Activated naive CD8-positive, alpha-beta T cell treated with anti-CD3 and anti-CD28 coated beads for 36 hours (primary cell): ENCODE measurements at regions not wholly inside any gene's neighbourhood (a gene's known extent, or its start where the extent isn't known, plus 50 kb on each side); places are given as distances from the start of the nearest gene placed in this dataset.
A peak's percentile ranks its signal among the peaks of the same experiment; 100 is the strongest.

Experiments
- DNase-seq: peaks from one replicate; pipeline ENCODE4 v3.0.0; 2021
- H3K27ac Mint-ChIP-seq: one replicate; pipeline ENCODE4 v1.8.0; 2022; ENCODE audit warnings: mild to moderate bottlenecking, moderate library complexity, mixed read lengths
- H3K27me3 Mint-ChIP-seq: one replicate; pipeline ENCODE4 v1.8.0; 2022; ENCODE audit warnings: mild to moderate bottlenecking, mixed read lengths
- H3K36me3 Mint-ChIP-seq: one replicate; pipeline ENCODE4 v1.8.0; 2021; ENCODE audit warnings: mild to moderate bottlenecking, mixed read lengths
- H3K4me1 Mint-ChIP-seq: one replicate; pipeline ENCODE4 v1.8.0; 2021; ENCODE audit warnings: mixed read lengths
- H3K4me3 Mint-ChIP-seq: one replicate; pipeline ENCODE4 v1.8.0; 2022; ENCODE audit warnings: mild to moderate bottlenecking, moderate library complexity, mixed read lengths
- H3K9me3 Mint-ChIP-seq: one replicate; pipeline ENCODE4 v1.8.0; 2022; ENCODE audit warnings: mixed read lengths

DNA sequence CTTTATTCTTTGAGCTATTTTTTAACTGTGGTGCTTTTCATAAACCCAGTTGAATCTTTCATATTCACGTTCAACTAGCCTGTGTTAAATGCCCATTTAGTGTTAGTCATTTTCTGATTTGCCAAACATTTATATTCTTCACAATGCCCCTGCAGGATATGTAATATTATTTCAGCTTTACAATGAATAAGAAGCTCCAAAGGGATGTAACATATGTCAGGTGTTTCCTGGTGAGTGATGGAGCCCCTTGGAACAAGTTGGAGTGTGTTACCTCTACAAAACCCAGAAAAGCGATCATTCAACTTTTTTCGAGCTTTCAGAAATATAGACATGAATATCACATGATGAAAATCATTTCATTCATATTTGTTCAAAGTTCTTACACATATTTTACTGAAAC is 471.0 kb upstream of the CDH2 start:
- Mint-ChIP-seq H3K27me3 (no peaks in the 10 kb centered on the region), H3K4me3 (no peak overlapping the region), H3K9me3 (peaks cover 12% of the 10 kb centered on the region), H3K4me1 (no peaks in the 10 kb centered on the region), H3K36me3 (no peaks in the 10 kb centered on the region), H3K27ac (no peak overlapping the region)
- no peak for DNase-seq

DNA sequence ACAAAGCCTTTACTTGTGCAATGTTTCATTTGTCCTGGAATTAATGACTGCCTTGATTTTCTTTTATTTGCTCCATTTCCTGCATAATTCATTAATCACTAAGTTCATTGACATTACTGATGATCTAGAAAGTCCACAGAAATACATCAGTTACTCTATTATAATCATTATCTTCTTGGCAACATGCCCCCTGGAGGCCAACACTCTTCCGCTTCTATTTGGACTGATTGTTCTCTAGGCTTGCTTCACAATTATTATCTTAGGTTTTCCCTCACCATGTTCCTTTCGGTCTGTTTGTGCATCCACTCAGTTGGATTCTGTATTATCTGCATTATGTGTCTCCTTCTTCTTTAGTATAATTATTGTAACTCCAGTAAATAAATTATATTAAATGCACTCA is 461.0 kb upstream of the CDH2 start:
- no peaks in the 10 kb centered on the region for H3K36me3 Mint-ChIP-seq
- peaks cover 17% of the 10 kb centered on the region for H3K9me3 Mint-ChIP-seq
- DNase-seq: no peak
- no peak overlapping the region for H3K27ac Mint-ChIP-seq
- no peak overlapping the region for H3K4me3 Mint-ChIP-seq
- no peaks in the 10 kb centered on the region for H3K27me3 Mint-ChIP-seq
- H3K4me1 Mint-ChIP-seq: no peaks in the 10 kb centered on the region

DNA sequence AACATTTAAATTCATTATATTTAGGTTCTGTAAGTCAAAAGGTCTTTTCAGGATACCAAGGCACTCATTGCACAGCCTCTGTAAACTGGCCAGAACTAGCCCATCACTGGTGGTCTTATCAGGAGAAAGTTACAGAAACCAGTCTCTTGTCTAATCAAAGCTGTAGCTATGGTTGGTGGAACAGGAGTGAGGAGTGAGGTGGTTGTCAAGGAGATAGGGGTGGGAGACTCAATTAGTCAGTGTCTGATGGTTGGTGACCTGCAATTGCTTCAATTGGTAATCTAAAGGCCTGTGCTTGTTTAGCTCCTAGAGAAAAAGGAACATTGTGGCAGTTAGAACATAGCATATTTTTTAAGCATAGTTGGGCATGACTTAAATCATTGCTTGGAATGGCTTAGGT is 458.6 kb upstream of the CDH2 start:
- no peaks in the 10 kb centered on the region for H3K36me3 Mint-ChIP-seq
- no peaks in the 10 kb centered on the region for H3K27me3 Mint-ChIP-seq
- no peak overlapping the region for H3K27ac Mint-ChIP-seq
- H3K9me3 Mint-ChIP-seq: peaks cover 22% of the 10 kb centered on the region
- no peaks in the 10 kb centered on the region for H3K4me1 Mint-ChIP-seq
- H3K4me3 Mint-ChIP-seq: no peak overlapping the region
- no peak for DNase-seq

DNA sequence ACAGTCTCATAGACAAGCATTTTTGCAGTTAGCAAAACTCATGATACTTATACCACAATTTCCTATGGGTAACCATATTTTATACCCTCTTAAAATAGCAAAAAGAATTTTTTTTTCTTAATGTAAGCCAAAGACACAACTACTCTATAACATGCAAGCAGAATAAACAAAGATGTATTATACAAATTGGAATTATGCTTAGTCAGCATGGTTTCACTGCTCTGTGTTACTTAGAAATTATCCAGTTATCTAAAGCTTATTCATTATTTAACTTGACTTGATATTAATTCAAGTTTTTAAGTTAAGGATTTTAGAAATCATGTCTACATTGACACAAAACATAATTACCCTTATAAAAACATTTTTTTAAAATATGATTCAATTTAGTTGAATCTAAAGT is 449.8 kb upstream of the CDH2 start:
- H3K36me3 Mint-ChIP-seq: no peaks in the 10 kb centered on the region
- no peaks in the 10 kb centered on the region for H3K27me3 Mint-ChIP-seq
- no peaks in the 10 kb centered on the region for H3K4me1 Mint-ChIP-seq
- no peak overlapping the region for H3K27ac Mint-ChIP-seq
- DNase-seq: no peak
- H3K4me3 Mint-ChIP-seq: no peak overlapping the region
- peaks cover under 1% of the 10 kb centered on the region for H3K9me3 Mint-ChIP-seq

DNA sequence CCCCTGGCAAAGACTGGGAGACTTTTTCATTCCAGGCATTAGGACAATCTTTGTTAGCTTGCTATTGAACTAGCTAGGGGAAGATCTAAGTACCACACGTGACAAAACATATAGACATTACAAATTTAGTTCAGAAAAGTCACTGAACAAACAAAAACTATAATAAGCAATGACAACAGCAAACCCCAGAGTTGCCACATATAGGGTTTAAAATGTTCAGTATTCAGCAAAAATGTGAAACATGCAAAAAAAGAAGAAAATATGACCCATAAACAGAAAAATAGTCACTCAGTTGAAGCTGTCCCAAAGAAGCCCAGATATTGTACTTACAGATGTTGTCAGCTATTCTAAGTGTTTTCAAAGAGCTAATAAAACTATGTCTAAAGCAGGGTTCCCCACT is 431.1 kb upstream of the CDH2 start:
- Mint-ChIP-seq H3K4me3 (no peak overlapping the region), H3K27me3 (no peaks in the 10 kb centered on the region), H3K27ac (no peak overlapping the region), H3K9me3 (peaks cover 1% of the 10 kb centered on the region), H3K4me1 (no peaks in the 10 kb centered on the region), H3K36me3 (no peaks in the 10 kb centered on the region)
- no peak for DNase-seq

DNA sequence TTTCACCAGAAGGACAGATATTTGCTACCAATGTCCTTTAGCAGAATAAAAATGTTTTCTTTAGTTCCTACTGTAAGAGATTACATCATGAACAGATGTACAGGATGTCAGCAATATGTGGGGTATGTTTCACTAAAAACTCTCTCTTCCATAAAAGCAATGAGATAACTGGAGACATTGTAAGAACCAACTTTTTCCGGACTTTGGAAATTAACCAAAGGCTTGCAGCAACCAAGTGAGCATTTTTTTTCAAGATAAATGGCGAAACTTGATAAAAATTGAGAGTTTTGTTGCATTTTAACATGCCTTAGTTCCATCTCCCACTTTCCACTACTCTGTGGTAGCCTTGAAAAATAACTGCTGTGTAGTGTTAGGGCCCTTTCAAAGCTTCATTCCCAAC is 429.8 kb upstream of the CDH2 start:
- Mint-ChIP-seq H3K36me3 (no peaks in the 10 kb centered on the region), H3K27me3 (no peaks in the 10 kb centered on the region), H3K27ac (no peak overlapping the region), H3K4me1 (no peaks in the 10 kb centered on the region), H3K9me3 (peaks cover 1% of the 10 kb centered on the region), H3K4me3 (no peak overlapping the region)
- DNase-seq: no peak

DNA sequence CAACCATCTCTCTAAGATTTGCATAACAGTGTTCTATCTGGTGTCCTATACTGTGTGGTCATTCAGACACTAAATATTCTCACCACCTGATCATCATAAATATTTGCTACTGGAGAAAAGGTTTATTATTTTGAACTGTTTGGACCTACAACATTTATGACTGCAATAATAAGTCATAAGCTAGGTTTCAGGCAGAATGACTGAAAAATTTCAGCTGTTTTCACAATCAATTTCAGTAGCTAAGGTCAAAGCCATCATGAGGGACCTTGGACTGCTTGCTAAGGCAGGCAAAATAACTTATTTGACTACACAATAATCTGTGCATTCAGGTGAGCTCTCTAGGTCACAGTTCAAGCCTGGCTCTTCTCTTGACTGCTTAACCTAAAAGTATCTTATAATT is 425.5 kb upstream of the CDH2 start:
- no peaks in the 10 kb centered on the region for H3K36me3 Mint-ChIP-seq
- H3K9me3 Mint-ChIP-seq: peaks cover 9% of the 10 kb centered on the region
- H3K27me3 Mint-ChIP-seq: no peaks in the 10 kb centered on the region
- H3K27ac Mint-ChIP-seq: no peak overlapping the region
- H3K4me1 Mint-ChIP-seq: no peaks in the 10 kb centered on the region
- no peak overlapping the region for H3K4me3 Mint-ChIP-seq
- no peak for DNase-seq

DNA sequence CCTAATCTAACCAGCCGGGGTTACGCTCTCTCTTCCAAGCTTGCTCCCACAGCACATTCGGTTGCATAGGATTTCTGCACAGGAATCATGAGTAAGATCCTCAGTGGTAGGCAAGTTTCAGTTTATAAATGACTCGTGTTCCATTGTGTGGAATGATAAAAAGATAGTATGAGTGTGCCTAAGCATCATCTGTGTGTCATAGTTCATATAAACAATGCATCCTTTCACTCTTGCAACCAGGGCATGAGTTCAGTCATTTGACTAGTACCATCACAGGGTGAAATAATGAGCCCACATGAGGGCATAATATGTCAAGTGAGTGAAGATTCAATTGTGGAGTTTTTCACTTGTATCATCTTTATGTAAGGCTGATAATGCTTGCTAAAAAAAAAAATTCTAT is 417.1 kb upstream of the CDH2 start:
- H3K27me3 Mint-ChIP-seq: no peaks in the 10 kb centered on the region

DNA sequence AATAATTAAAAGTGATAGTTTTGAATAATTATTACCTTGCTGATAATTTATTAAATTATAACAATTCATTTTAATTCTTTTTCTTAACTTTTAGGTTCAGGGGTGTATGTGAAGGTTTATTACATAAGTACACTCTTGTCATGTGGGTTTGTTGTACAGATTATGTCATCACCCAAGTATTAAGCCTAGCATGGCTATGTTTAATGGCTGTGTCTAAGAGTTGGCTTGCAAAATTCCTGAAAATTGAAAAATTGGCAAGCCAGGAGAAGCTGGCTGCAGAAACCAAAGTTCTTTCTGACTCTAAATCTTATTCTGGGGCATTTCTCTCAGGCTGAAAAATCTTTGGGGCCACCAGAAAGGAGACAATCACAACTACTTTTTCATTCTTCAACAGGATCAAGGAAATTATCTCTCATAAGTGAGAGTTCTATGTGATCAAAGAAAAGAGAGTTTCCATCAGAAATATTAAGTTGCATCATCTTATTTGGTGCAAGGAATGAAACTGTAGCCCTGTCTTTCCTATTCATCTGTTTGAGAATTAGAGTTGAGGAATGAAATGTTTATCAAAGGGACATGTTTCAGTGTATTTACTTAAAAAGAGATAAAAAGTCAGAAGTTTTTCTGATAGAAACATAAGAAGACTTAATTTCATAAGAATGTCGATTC is 412.1 kb upstream of the CDH2 start:
- H3K27me3 Mint-ChIP-seq: no peaks in the 10 kb centered on the region

More for the DNA sequence above, 417.1 kb upstream of the CDH2 start:
- H3K4me3 Mint-ChIP-seq: no peak overlapping the region
- H3K9me3 Mint-ChIP-seq: peaks cover 6% of the 10 kb centered on the region
- H3K4me1 Mint-ChIP-seq: no peaks in the 10 kb centered on the region
- H3K36me3 Mint-ChIP-seq: no peaks in the 10 kb centered on the region
- no peak for DNase-seq
- H3K27ac Mint-ChIP-seq: peak overlapping the region; percentile 40

DNA sequence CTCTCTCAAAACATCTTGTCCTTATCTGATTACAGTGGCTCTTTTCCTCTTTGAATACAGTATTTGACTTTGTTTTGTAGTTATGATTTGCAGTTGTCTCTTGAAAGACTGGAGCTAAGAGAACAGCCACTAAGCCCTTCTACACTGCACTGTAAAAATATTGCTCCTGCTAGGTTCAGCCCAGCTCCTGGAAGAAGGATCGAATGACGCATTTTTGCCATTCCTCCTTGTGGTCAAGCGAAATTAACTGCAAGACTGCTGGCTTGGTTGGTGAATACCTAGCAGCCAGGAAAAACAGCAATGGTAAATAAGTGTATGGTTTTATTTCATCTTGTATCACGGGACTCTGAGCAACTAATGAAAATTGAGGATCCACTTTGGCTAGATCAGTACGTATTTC is 407.8 kb upstream of the CDH2 start:
- no peaks in the 10 kb centered on the region for H3K27me3 Mint-ChIP-seq
- H3K4me1 Mint-ChIP-seq: no peaks in the 10 kb centered on the region
- H3K4me3 Mint-ChIP-seq: no peak overlapping the region
- no peak for DNase-seq
- peaks cover 2% of the 10 kb centered on the region for H3K9me3 Mint-ChIP-seq
- no peak overlapping the region for H3K27ac Mint-ChIP-seq
- H3K36me3 Mint-ChIP-seq: no peaks in the 10 kb centered on the region

More for the DNA sequence above, 412.1 kb upstream of the CDH2 start:
- H3K36me3 Mint-ChIP-seq: no peaks in the 10 kb centered on the region
- H3K9me3 Mint-ChIP-seq: peaks cover 4% of the 10 kb centered on the region
- no peaks in the 10 kb centered on the region for H3K4me1 Mint-ChIP-seq
- no peak overlapping the region for H3K27ac Mint-ChIP-seq
- H3K4me3 Mint-ChIP-seq: no peak overlapping the region
- no peak for DNase-seq

DNA sequence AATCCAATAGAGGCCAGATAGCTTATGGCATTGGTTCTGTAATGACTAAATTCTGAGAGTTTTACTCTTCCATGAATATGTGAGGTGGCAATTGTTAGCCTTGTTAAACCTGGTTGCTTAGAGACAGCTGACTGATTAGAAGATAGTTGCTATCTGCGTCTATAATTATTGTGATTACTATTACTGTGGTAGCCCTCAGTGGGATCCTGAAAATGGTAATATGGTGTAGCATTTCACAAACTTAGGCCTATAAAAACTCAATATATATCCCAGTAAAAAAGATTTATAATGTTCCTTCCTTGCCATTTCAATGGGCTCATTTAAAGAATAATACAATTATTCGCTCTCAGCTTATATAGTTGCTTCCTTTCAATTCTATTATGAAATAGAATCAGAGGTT is 405.8 kb upstream of the CDH2 start:
- Mint-ChIP-seq H3K9me3 (peaks cover 3% of the 10 kb centered on the region), H3K36me3 (no peaks in the 10 kb centered on the region), H3K27me3 (no peaks in the 10 kb centered on the region), H3K4me1 (no peaks in the 10 kb centered on the region), H3K4me3 (no peak overlapping the region), H3K27ac (no peak overlapping the region)
- no peak for DNase-seq

DNA sequence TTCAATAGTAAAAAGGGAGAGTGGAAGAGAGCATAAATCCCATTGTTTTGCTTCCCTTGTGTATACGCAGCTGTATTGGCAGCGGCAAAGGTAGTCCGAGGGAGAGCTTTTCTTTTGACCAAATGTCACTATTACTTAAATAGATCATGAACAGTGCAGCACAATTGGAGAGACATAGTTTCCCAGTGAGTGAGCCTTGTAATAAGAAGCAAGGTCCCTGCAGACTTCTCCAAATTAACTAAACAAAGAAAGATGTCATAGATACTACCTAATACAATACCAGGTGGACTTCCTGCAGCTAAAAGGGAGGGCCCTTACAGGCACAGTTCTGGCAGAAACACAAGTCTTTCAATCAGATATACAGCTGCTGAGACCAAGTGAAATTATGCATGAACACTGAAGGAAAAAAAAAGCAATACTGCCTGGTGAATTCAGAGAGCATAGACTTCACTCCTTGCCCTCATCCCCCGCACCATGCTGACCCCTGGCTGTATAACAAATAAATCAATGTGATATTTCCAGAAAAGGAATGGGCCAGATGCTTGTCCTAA is 404.7 kb upstream of the CDH2 start:
- Mint-ChIP-seq H3K9me3 (peaks cover 3% of the 10 kb centered on the region), H3K27me3 (no peaks in the 10 kb centered on the region), H3K4me1 (no peaks in the 10 kb centered on the region), H3K27ac (no peak overlapping the region), H3K4me3 (no peak overlapping the region), H3K36me3 (no peaks in the 10 kb centered on the region)
- no peak for DNase-seq

DNA sequence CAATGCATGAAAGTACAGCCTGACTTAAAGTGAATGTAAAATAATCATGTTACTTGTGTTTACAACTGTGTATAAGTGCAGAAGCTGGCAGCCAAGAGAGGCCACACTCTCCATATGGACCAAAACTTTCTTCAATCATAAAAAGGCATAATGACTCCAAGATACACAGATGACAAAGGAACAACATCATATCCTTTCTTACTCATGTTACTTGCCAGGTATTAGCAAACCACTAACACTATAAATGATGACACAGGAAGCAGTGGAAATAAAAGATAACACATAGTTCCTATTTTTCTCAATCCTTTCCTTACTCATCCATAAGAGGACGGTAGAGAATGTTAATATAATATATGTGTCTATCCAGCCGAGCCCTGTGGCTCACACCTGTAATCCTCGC is 400.0 kb upstream of the CDH2 start:
- no peak for DNase-seq
- H3K9me3 Mint-ChIP-seq: peaks cover 7% of the 10 kb centered on the region
- no peaks in the 10 kb centered on the region for H3K27me3 Mint-ChIP-seq
- no peak overlapping the region for H3K4me3 Mint-ChIP-seq
- no peak overlapping the region for H3K27ac Mint-ChIP-seq
- no peaks in the 10 kb centered on the region for H3K36me3 Mint-ChIP-seq
- no peaks in the 10 kb centered on the region for H3K4me1 Mint-ChIP-seq

DNA sequence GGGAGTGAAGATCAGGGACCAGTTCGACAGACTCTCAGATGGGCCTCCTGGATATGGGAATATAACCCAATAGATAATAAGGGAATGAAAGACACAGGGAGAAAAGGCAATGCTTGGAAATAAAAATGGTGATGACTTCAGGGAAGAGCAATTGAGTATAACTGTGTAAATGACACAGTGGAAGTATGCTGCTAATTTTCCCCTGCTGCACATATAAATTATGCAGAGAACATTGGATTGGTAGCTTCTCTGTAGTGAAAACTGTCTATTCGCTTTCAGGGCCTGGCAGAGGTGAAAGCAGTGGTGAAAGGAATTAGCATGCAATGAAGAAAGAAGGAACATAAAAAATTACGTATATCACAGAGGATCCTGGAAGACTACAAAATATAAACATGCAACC is 398.2 kb upstream of the CDH2 start:
- DNase-seq: no peak
- Mint-ChIP-seq H3K9me3 (peaks cover 9% of the 10 kb centered on the region), H3K27me3 (no peaks in the 10 kb centered on the region), H3K4me1 (no peaks in the 10 kb centered on the region), H3K27ac (no peak overlapping the region), H3K36me3 (no peaks in the 10 kb centered on the region), H3K4me3 (no peak overlapping the region)

DNA sequence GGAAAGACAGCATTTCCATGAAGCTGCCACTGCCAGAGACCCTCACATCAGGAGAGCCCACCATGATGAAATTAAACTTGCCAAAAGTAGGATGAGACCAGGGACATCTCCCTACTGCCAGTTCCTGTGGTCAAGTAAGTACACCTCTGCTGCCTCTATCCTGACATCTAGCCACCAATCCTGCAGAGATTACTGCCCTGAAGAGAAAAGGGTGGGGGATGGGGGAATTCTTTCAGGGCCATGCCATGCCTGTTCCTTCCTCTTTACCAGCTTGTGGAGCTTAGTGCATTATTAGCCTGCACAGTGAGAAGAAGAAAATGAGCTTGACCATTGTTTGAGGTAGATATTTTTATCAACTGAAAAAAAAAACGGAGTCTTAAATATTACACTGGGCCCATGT is 397.2 kb upstream of the CDH2 start:
- H3K36me3 Mint-ChIP-seq: no peaks in the 10 kb centered on the region
- no peak overlapping the region for H3K4me3 Mint-ChIP-seq
- H3K9me3 Mint-ChIP-seq: peaks cover 6% of the 10 kb centered on the region
- DNase-seq: no peak
- no peaks in the 10 kb centered on the region for H3K27me3 Mint-ChIP-seq
- H3K27ac Mint-ChIP-seq: no peak overlapping the region
- no peaks in the 10 kb centered on the region for H3K4me1 Mint-ChIP-seq

DNA sequence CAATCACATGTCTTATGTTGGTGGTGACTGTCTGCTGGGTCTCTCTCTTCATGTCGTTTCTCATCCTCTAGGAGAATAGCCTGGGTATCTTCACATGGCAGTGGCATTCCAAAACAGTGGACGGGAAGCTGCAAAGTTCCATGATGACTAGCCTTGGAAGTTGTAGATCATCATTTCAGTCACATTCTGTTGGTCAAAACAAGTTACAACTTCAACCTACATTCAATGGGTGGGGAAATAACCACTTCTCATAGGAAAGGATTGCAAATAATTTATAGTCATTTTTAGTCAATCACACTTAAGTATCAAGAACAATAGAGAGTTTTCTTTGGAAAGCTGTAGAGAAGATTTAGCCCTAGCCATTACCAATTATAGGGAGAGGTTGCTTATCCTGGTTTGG is 395.0 kb upstream of the CDH2 start:
- H3K27ac Mint-ChIP-seq: no peak overlapping the region
- H3K27me3 Mint-ChIP-seq: no peaks in the 10 kb centered on the region
- H3K36me3 Mint-ChIP-seq: no peaks in the 10 kb centered on the region
- H3K4me1 Mint-ChIP-seq: no peaks in the 10 kb centered on the region
- DNase-seq: no peak
- H3K9me3 Mint-ChIP-seq: peaks cover 6% of the 10 kb centered on the region
- H3K4me3 Mint-ChIP-seq: no peak overlapping the region
